K562 (cell line): ENCODE measurements at regions not wholly inside any gene's neighbourhood (a gene's known extent, or its start where the extent isn't known, plus 50 kb on each side); places are given as distances from the start of the nearest gene placed in this dataset.

Source experiments
- ATAC-seq: fragments of 200-7000 bp; cut with Tn5 transposase; 3 replicates; pipeline ENCODE4 v1.9.1; 2020; ENCODE audit warnings: moderate library complexity
- BruUV-seq: library from RNA; stranded (reverse); fragments of 400-500 nt; replicated peaks from 2 replicates; lab custom pipeline; 2021; lab: Mats Ljungman, UMichigan
- CTCF ChIA-PET: fragments of 300-600 bp; formaldehyde crosslinking; extraction: SDS; loops from one replicate; lab custom pipeline; 2021; ENCODE audit warnings: low intra/inter-chr PET ratio; lab: Yijun Ruan, JAX
- POLR2A ChIA-PET: fragments of 300-600, 350-650 bp; sonication (Branson Sonifier 250); formaldehyde crosslinking; extraction: SDS; loops from one replicate; lab custom pipeline; 2021; ENCODE audit warnings: antibody characterized with exemption, inconsistent platforms; lab: Yijun Ruan, JAX
- DNase-seq, 4 experiments: peaks; one replicate each; pipeline versions ENCODE4 v3.0.0 to v3.0.0-alpha.2; 2011 to 2018; ENCODE audit warnings: low spot score in 3 of 4, mixed read lengths in 3 of 4; ENCODE audit errors: extremely low read depth in 1 of 4
- FAIRE-seq: peaks from 2 replicates; lab custom pipeline; 2011; peaks lifted over from hg19 to GRCh38; lab: Jason Lieb, UNC
- H2AFZ ChIP-seq: 2 replicates; pipeline ENCODE4 v1.6.0; 2011; ENCODE audit warnings: low read depth, low read length, control low read depth, inconsistent platforms
- H3K27ac ChIP-seq: fragments of 200-600 bp; 3 replicates; pipeline ENCODE4 v1.8.0; 2011; ENCODE audit warnings: low read depth, mild to moderate bottlenecking, control low read depth, inconsistent platforms, low read length, moderate library complexity, mixed read lengths; ENCODE audit errors: extremely low read depth
- H3K27me3 ChIP-seq, 2 experiments: fragments of 300-600 bp in 1 of 2; 2 replicates in 1 of 2; 3 replicates in 1 of 2; pipeline versions ENCODE4 v1.6.0 to v1.8.0; 2011; ENCODE audit warnings: inconsistent platforms in 2 of 2, low read length in 2 of 2, mild to moderate bottlenecking in 1 of 2, mixed read lengths in 1 of 2, moderate library complexity in 1 of 2; ENCODE audit not compliant: control insufficient read depth in 2 of 2, insufficient read depth in 2 of 2
- H3K36me3 ChIP-seq: fragments of 300-600 bp; 3 replicates; pipeline ENCODE4 v1.8.0; 2011; ENCODE audit warnings: mild to moderate bottlenecking, low read length, inconsistent platforms; ENCODE audit not compliant: control insufficient read depth, insufficient read depth
- H3K4me1 ChIP-seq, 2 experiments: fragments of 200-600 bp in 1 of 2; replicated peaks in 1 of 2; 2 replicates in 1 of 2; 3 replicates in 1 of 2; pipeline versions ENCODE4 v1.5.1 to v1.8.0; 2011; ENCODE audit warnings: inconsistent platforms in 2 of 2, low read length in 2 of 2, mild to moderate bottlenecking in 1 of 2, mixed read lengths in 1 of 2, moderate library complexity in 1 of 2; ENCODE audit not compliant: control insufficient read depth in 2 of 2, insufficient read depth in 2 of 2
- H3K4me2 ChIP-seq: 2 replicates; pipeline ENCODE4 v1.6.1; 2011; ENCODE audit warnings: low read length, control low read depth, inconsistent platforms, mixed read lengths; ENCODE audit not compliant: insufficient read depth
- H3K4me3 ChIP-seq: fragments of 200-600 bp; sonication (generic), shearing (Covaris generic); 2 replicates; pipeline ENCODE4 v1.5.1; 2016; ENCODE audit warnings: control low read depth, inconsistent platforms
- H3K79me2 ChIP-seq: fragments of 200-600 bp; 3 replicates; pipeline ENCODE4 v1.8.0; 2011; ENCODE audit warnings: low read length, inconsistent platforms; ENCODE audit not compliant: control insufficient read depth, insufficient read depth
- H3K9ac ChIP-seq, 2 experiments: 2 replicates each; pipeline versions ENCODE4 v1.6.0 to v1.6.1; 2011; ENCODE audit warnings: low read depth in 2 of 2, low read length in 2 of 2, control low read depth in 1 of 2, inconsistent platforms in 1 of 2, mild to moderate bottlenecking in 1 of 2, mixed read lengths in 1 of 2; ENCODE audit not compliant: insufficient read depth in 1 of 2
- H3K9me1 ChIP-seq: one replicate; pipeline ENCODE4 v1.6.0; 2011; ENCODE audit warnings: inconsistent platforms, mild to moderate bottlenecking, low read length, moderate library complexity; ENCODE audit not compliant: control insufficient read depth, insufficient read depth
- H3K9me3 ChIP-seq: replicated peaks from 2 replicates; pipeline ENCODE4 v1.5.1; 2011; ENCODE audit warnings: low read depth, low read length, inconsistent platforms; ENCODE audit not compliant: control insufficient read depth, insufficient read depth
- H4K20me1 ChIP-seq: replicated peaks from 2 replicates; pipeline ENCODE4 v1.6.1; 2011; ENCODE audit warnings: low read length, inconsistent platforms, mixed read lengths; ENCODE audit not compliant: control insufficient read depth, insufficient read depth
- E2F8 ChIP-seq: fragments of 450-650 bp; IDR thresholded peaks from 2 replicates; pipeline ENCODE4 v1.7.1; 2018; ENCODE audit warnings: mild to moderate bottlenecking, low read depth; ENCODE audit not compliant: partially characterized antibody
- JUN ChIP-seq, 2 experiments: sonication (generic) in 1 of 2; formaldehyde crosslinking in 1 of 2; IDR thresholded peaks; 2 replicates each; pipeline versions ENCODE4 v1.6.1 to v1.8.0; 2012 to 2022; ENCODE audit warnings: borderline replicate concordance in 2 of 2, mild to moderate bottlenecking in 2 of 2, improper control_type of control experiment in 1 of 2, low read depth in 1 of 2, low read length in 1 of 2, missing genetic modification reagents in 1 of 2
- KAT2B ChIP-seq: IDR thresholded peaks from one replicate; pipeline ENCODE4 v1.6.1; 2012; ENCODE audit warnings: low read depth, mild to moderate bottlenecking, control low read depth, inconsistent platforms, low read length, moderate library complexity
- WGBS: fragments of 100-300 bp; shearing (Covaris generic); methylation state at CpG from one replicate; pipeline ENCODE4 v1.1.6; 2016; ENCODE audit warnings: low coverage, mixed read lengths; ENCODE audit not compliant: insufficient coverage; ENCODE audit errors: missing lambda C conversion rate; 5-methylcytosine and 5-hydroxymethylcytosine counted together
- in situ Hi-C: fragments of 300-500 bp; cut with MboI; formaldehyde crosslinking; loops from 4 replicates; pipeline ENCODE4 v1.15.0; 2018; ENCODE audit warnings: inconsistent platforms, mixed read lengths
- intact Hi-C: fragments of 100-400 bp; cut with micrococcal nuclease; formaldehyde crosslinking; loops from 2 replicates; pipeline ENCODE4 v1.14.2; 2022

GRCh38 chr7:46652317-46652716 lies 731.2 kb upstream of the IGFBP3 start:
- BruUV-seq, result no TSS peak
- no peak overlapping the region for H2AFZ ChIP-seq
- H3K9me1 ChIP-seq, result no peaks in the 10 kb centered on the region
- H3K36me3 ChIP-seq, result no peaks in the 10 kb centered on the region
- no peak overlapping the region for H3K4me2 ChIP-seq
- no peaks in the 10 kb centered on the region for H3K9me3 ChIP-seq
- ATAC-seq (no peak), FAIRE-seq (no peak), DNase-seq (no peak)
- no peak overlapping the region for H3K9ac ChIP-seq
- in situ Hi-C loops, result no loop called here
- H4K20me1 ChIP-seq, result no peaks in the 10 kb centered on the region
- POLR2A ChIA-PET, result no interaction called here
- intact Hi-C loops, result no loop called here
- CTCF ChIA-PET, result no interaction called here
- WGBS, result 0% methylated on average over 4 of the region's 4 CpGs
- H3K27ac ChIP-seq, result no peak overlapping the region
- no peaks in the 10 kb centered on the region for H3K4me1 ChIP-seq
- no peaks in the 10 kb centered on the region for H3K27me3 ChIP-seq
- TF ChIP-seq JUN (IDR thresholded peaks at IDR 0.05; ENCODE audit: borderline replicate concordance, low read depth, low read length) (no peak), JUN (CRISPR knock-in tag; IDR thresholded peaks at IDR 0.05; ENCODE audit: borderline replicate concordance) (no peak), KAT2B (no peak), E2F8 (no peak)
- H3K4me3 ChIP-seq, result no peak overlapping the region
- no peaks in the 10 kb centered on the region for H3K79me2 ChIP-seq
